Endodermal cell (in vitro differentiated cells): ENCODE measurements at regions not wholly inside any gene's neighbourhood (a gene's known extent, or its start where the extent isn't known, plus 50 kb on each side); places are given as distances from the start of the nearest gene placed in this dataset.

Experiments
- DNase-seq: peaks from one replicate; pipeline ENCODE4 v3.0.0-alpha.2; 2017
- H3K27ac ChIP-seq: 2 replicates; pipeline ENCODE4 v1.5.1; 2013; ENCODE audit warnings: mild to moderate bottlenecking, low read depth, low read length, moderate library complexity
- H3K27me3 ChIP-seq: 2 replicates; pipeline ENCODE4 v1.6.1; 2013; ENCODE audit warnings: mild to moderate bottlenecking, low read length, moderate library complexity; ENCODE audit not compliant: insufficient read depth, control insufficient read depth, poor library complexity, severe bottlenecking
- H3K36me3 ChIP-seq: 2 replicates; pipeline ENCODE4 v1.7.0; 2013; ENCODE audit warnings: mild to moderate bottlenecking, low read length, moderate library complexity; ENCODE audit not compliant: control insufficient read depth, insufficient read depth
- H3K4me1 ChIP-seq: one replicate; pipeline ENCODE4 v1.7.0; 2013; ENCODE audit warnings: low read length; ENCODE audit not compliant: control insufficient read depth, insufficient read depth
- H3K4me3 ChIP-seq: 2 replicates; pipeline ENCODE4 v1.5.1; 2013; ENCODE audit warnings: mild to moderate bottlenecking, low read length, moderate library complexity
- H3K9ac ChIP-seq: 2 replicates; pipeline ENCODE4 v1.6.1; 2013; ENCODE audit warnings: mild to moderate bottlenecking, low read length, moderate library complexity; ENCODE audit not compliant: poor library complexity, severe bottlenecking; ENCODE audit errors: extremely low read depth
- H3K9me3 ChIP-seq: 2 replicates; pipeline ENCODE4 v1.6.1; 2013; ENCODE audit warnings: mild to moderate bottlenecking, low read length, moderate library complexity; ENCODE audit not compliant: control insufficient read depth
- H3K27ac Mint-ChIP-seq: 2 replicates; pipeline ENCODE4 v1.8.0; 2020; ENCODE audit warnings: mixed read lengths
- H3K27me3 Mint-ChIP-seq: 2 replicates; pipeline ENCODE4 v1.8.0; 2021; ENCODE audit warnings: mild to moderate bottlenecking, mixed read lengths; ENCODE audit not compliant: insufficient read depth
- H3K36me3 Mint-ChIP-seq: 2 replicates; pipeline ENCODE4 v1.8.0; 2020; ENCODE audit warnings: low read depth, mixed read lengths
- H3K4me1 Mint-ChIP-seq: 2 replicates; pipeline ENCODE4 v1.8.0; 2020; ENCODE audit warnings: mixed read lengths
- H3K4me3 Mint-ChIP-seq: 2 replicates; pipeline ENCODE4 v1.8.0; 2020; ENCODE audit warnings: mild to moderate bottlenecking, moderate library complexity, mixed read lengths
- H3K9me3 Mint-ChIP-seq: 2 replicates; pipeline ENCODE4 v1.8.0; 2020; ENCODE audit warnings: mild to moderate bottlenecking, mixed read lengths
- WGBS, 2 experiments: methylation state at CpG; one replicate each; pipeline versions ENCODE4 v1.1.5 to v1.1.7; 2013; ENCODE audit warnings: missing lambda C conversion rate in 2 of 2, mixed read lengths in 1 of 2; ENCODE audit not compliant: insufficient coverage in 1 of 2, insufficient read length in 1 of 2; 5-methylcytosine and 5-hydroxymethylcytosine counted together
- TF ChIP-seq, protein P1 (sequence below): fragments of 200-600 bp; sonication (generic); conservative IDR thresholded peaks from 2 replicates; pipeline ENCODE4 v1.5.0; 2021; ENCODE audit warnings: antibody characterized with exemption, mild to moderate bottlenecking

GRCh38 chr15:38053776-38054175 lies 119.3 kb downstream of the TMCO5A start:
- Histone ChIP-seq H3K9ac (no peak overlapping the region), H3K9me3 (no peaks in the 10 kb centered on the region), H3K4me1 (no peaks in the 10 kb centered on the region), H3K27ac (no peak overlapping the region), H3K27me3 (no peaks in the 10 kb centered on the region), H3K4me3 (no peak overlapping the region), H3K36me3 (no peaks in the 10 kb centered on the region)
- peaks cover 6% of the 10 kb centered on the region for H3K4me1 Mint-ChIP-seq
- no peak for DNase-seq
- TF ChIP-seq, protein P1, sequence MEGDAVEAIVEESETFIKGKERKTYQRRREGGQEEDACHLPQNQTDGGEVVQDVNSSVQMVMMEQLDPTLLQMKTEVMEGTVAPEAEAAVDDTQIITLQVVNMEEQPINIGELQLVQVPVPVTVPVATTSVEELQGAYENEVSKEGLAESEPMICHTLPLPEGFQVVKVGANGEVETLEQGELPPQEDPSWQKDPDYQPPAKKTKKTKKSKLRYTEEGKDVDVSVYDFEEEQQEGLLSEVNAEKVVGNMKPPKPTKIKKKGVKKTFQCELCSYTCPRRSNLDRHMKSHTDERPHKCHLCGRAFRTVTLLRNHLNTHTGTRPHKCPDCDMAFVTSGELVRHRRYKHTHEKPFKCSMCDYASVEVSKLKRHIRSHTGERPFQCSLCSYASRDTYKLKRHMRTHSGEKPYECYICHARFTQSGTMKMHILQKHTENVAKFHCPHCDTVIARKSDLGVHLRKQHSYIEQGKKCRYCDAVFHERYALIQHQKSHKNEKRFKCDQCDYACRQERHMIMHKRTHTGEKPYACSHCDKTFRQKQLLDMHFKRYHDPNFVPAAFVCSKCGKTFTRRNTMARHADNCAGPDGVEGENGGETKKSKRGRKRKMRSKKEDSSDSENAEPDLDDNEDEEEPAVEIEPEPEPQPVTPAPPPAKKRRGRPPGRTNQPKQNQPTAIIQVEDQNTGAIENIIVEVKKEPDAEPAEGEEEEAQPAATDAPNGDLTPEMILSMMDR: no peak
- 89 to 93% methylated on average over 1 to 3 of the region's 3 CpGs for WGBS, 2 experiments
- no peaks in the 10 kb centered on the region for H3K9me3 Mint-ChIP-seq
- no peaks in the 10 kb centered on the region for H3K36me3 Mint-ChIP-seq
- H3K27ac Mint-ChIP-seq: no peak overlapping the region
- no peak overlapping the region for H3K4me3 Mint-ChIP-seq
- H3K27me3 Mint-ChIP-seq: no peaks in the 10 kb centered on the region

DNA sequence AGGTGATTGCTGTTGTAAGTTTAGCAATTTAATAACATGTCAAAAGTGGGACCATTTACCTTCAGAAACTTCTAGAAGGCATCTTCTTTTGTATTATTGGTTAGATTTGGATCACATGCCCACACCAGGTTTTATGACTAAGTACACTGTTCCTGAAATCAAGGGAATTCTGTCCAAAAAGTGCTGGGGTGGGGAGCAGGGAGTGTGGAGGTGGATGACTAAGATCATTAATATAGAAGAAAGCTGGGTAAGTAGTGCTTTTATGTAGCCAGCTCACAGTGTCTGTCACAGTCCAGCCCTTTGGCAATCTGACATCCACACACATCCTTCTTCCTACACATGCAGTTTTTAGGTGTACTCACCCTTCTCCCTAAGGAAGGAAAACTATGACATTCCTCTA lies 120.0 kb downstream of the TMCO5A start:
- Mint-ChIP-seq H3K4me1 (peaks cover 6% of the 10 kb centered on the region), H3K27ac (no peak overlapping the region), H3K9me3 (no peaks in the 10 kb centered on the region), H3K27me3 (no peaks in the 10 kb centered on the region), H3K36me3 (no peaks in the 10 kb centered on the region), H3K4me3 (no peak overlapping the region)
- no peak overlapping the region for H3K4me3 ChIP-seq
- H3K9ac ChIP-seq: no peak overlapping the region
- DNase-seq: no peak
- H3K36me3 ChIP-seq: no peaks in the 10 kb centered on the region
- H3K27ac ChIP-seq: no peak overlapping the region
- no peaks in the 10 kb centered on the region for H3K4me1 ChIP-seq
- H3K27me3 ChIP-seq: no peaks in the 10 kb centered on the region
- no peaks in the 10 kb centered on the region for H3K9me3 ChIP-seq
- TF ChIP-seq, protein P1: no peak

- Histone ChIP-seq H3K27ac (no peak overlapping the region), H3K4me3 (no peak overlapping the region), H3K9me3 (no peaks in the 10 kb centered on the region), H3K4me1 (no peaks in the 10 kb centered on the region), H3K27me3 (no peaks in the 10 kb centered on the region), H3K9ac (no peak overlapping the region), H3K36me3 (no peaks in the 10 kb centered on the region)
- Mint-ChIP-seq H3K27me3 (no peaks in the 10 kb centered on the region), H3K9me3 (no peaks in the 10 kb centered on the region), H3K4me3 (no peak overlapping the region), H3K4me1 (peaks cover 6% of the 10 kb centered on the region), H3K27ac (peak overlapping the region; percentile 1), H3K36me3 (no peaks in the 10 kb centered on the region)
- WGBS, 2 experiments: 81 to 87% methylated on average over 6 to 9 of the region's 11 CpGs
- DNase-seq: no peak
- TF ChIP-seq, protein P1: no peak
These were observed 124.2 kb downstream of the TMCO5A start for GRCh38 chr15:38058596-38059075.
